C4-2B (cell line): ENCODE measurements at regions not wholly inside any gene's neighbourhood (a gene's known extent, or its start where the extent isn't known, plus 50 kb on each side); places are given as distances from the start of the nearest gene placed in this dataset.

ENCODE experiments used
- H3K27ac ChIP-seq: fragments of 450-650 bp; 2 replicates; pipeline ENCODE4 v1.5.1; 2017
- CTCF ChIP-seq: fragments of 450-650 bp; conservative IDR thresholded peaks from 2 replicates; pipeline ENCODE4 v1.5.1; 2017; ENCODE audit warnings: mild to moderate bottlenecking
- ZFX ChIP-seq: fragments of 450-650 bp; IDR thresholded peaks from 2 replicates; pipeline ENCODE4 v1.6.1; 2017

- no peak overlapping the region for H3K27ac ChIP-seq
- TF ChIP-seq ZFX = no peak
- no peak for TF ChIP-seq CTCF
These were observed 115.0 kb downstream of the MN1 start for GRCh38 chr22:27686534-27686933.

GRCh38 chr22:27687984-27688545, 113.5 kb downstream of the MN1 start:
- H3K27ac ChIP-seq = no peak overlapping the region

GRCh38 chr22:27689664-27690063, 111.9 kb downstream of the MN1 start:
- no peak overlapping the region for H3K27ac ChIP-seq
- TF ChIP-seq ZFX = no peak
- no peak for TF ChIP-seq CTCF

More at GRCh38 chr22:27687984-27688545, 113.5 kb downstream of the MN1 start:
- TF ChIP-seq ZFX = no peak

- H3K27ac ChIP-seq = no peak overlapping the region
- TF ChIP-seq CTCF (no peak), ZFX (no peak)
These were observed 111.0 kb downstream of the MN1 start for GRCh38 chr22:27690599-27690998.

- TF ChIP-seq ZFX = no peak
- TF ChIP-seq CTCF = no peak
These were observed 109.3 kb downstream of the MN1 start for GRCh38 chr22:27692243-27692642.

GRCh38 chr22:27695925-27696324, 105.6 kb downstream of the MN1 start:
- H3K27ac ChIP-seq = no peak overlapping the region
- no peak for TF ChIP-seq ZFX
- TF ChIP-seq CTCF = no peak

More at GRCh38 chr22:27692243-27692642, 109.3 kb downstream of the MN1 start:
- no peak overlapping the region for H3K27ac ChIP-seq

- no peak for TF ChIP-seq CTCF
- TF ChIP-seq ZFX = no peak
- no peak overlapping the region for H3K27ac ChIP-seq
These were observed 103.7 kb downstream of the MN1 start for GRCh38 chr22:27697888-27698287.
